NCI-H82 treated with DMSO at 0.1 percent for 48 hours (cell line): ENCODE measurements at regions not wholly inside any gene's neighbourhood (a gene's known extent, or its start where the extent isn't known, plus 50 kb on each side); places are given as distances from the start of the nearest gene placed in this dataset.

Experiments used
- DNase-seq: peaks from one replicate; lab custom pipeline; 2025; ENCODE audit not compliant: unreplicated experiment; lab: John Stamatoyannopoulos, UW

DNA sequence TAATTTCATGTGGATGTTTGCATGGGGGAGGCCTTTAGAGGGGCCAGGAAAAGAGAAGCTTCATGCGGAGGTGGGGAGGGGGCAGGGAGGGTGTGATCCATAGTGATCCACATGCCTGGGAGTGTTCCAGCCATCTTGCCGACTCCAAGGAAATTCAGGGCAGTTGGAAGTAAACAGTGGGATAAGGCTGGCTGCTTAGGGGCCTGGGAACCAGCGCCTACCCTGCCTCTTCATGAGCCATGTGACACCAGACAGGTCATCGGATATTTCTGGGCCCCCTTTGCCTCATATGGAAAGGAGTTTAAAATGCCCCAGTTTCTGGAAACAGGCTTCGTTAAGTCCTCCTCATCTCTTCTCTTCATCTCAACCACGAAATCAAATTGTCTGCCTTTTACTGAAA lies 983.2 kb downstream of the BCL11B start:
- DNase-seq: no peak

DNA sequence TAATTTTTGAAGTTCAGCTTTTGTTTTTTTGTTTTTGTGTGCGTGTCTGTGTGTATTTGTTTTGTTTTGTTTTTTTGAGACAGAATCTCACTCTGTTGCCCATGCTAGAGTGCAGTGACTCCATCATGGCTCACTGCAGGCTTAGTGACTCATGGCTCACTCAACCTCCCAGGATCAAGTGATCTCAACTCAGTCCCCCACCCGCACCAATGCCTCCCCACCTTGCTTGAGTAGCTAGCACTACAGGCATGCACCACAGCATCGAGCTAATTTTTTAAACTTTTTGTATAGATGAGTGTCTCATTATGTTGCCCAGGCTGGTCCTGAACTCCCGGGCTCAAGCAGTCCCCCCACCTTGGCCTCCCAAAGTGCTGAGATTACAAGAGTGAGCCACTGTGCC lies 981.4 kb downstream of the BCL11B start:
- no peak for DNase-seq

GRCh38 chr14:98292191-98292590 lies 979.8 kb downstream of the BCL11B start:
- no peak for DNase-seq

DNA sequence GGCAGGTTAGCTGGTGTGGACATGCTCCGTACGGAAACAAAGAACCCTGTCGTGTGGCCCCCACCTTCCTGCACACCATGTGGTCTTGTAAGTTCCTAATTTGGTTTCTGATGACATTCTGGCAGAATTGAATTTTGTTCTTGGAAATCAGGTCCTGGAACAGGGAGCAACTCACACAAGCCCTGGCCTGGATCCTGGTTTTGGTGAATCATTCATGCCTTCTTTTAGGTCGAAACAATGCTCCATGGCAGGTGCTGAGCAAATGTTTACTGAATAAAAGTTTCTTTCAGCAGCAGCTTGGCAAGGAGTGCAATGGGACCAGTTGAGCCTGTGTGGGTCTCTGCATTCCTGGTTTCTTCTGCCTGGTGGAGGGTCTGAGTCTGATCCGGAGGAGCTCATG lies 978.4 kb downstream of the BCL11B start:
- DNase-seq: no peak

GRCh38 chr14:98296895-98297294 lies 975.1 kb downstream of the BCL11B start:
- no peak for DNase-seq

DNA sequence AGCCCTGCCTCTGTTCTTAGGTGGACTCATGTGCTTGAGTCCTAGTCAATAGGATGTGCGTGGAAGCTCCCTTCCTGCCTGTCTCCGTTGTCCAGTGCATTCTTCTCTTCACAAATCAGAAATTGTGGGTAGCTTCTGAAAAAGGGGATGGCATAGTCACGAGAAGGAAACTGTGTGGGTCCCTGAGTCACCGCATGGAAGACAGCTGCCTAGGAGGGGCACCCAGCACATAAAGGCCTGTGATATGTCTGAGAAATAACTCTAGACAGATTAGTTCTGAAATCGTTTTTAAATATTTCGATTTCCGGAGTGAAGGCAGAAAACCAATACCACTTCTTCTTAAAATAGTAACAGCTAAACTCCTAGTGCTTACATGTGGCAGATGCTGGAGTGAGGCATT lies 974.4 kb downstream of the BCL11B start:
- no peak for DNase-seq

DNA sequence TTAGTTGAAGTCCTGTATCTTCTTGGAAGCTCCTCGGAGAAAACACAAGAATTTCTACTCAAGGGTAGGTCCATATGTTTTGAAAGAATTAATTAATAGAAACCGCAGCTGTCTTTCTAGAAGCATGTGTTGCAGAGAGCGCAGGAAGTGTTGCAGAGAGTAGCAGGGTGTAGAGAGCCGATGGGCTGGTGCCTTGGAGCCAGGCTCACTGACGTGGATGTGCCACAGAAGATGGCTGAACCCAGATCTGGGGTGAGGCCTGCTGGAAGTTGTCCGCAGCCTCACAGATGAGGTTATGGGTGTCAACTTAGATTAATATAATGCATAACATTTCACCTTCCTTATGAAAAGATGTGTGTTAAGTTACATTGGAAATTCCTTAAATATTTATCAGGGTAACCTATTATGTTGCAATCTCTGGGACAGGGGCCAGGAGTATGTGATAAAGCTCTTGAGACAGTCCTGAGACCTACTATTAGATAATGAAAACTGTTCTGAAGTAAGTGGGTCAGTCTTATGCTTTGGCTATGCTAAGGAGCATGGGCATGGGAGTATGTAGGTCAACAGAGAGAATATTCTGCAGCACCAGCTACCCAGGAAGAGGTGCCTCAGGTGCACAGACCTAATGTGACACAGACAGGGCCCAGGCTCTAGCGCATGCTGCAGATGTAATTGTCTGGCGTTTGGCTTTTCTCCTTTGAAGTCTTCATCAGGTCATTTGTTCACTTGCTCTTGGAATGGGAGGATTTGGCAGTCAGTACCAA lies 973.3 kb downstream of the BCL11B start:
- no peak for DNase-seq

DNA sequence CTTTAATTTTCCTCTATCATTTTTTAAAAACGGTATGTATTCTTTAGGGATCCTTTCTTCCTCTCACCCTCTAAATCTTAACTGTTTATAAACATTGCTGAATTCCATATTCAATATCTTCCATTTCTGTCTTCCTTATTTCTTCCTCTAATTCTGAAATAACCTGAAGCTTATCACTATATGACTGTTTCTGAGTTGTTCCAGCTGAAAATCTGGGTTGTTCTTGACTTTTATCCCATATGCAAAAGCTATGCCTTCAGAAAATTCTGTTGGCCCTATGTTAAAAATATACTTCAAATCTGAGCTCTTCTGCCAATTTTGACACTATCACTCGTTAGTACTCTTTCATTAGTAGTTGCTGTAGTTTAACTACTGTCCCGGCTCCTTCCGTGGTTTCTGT lies 970.3 kb downstream of the BCL11B start:
- no peak for DNase-seq

- DNase-seq: no peak
These were observed 967.4 kb downstream of the BCL11B start for GRCh38 chr14:98304574-98304973.

DNA sequence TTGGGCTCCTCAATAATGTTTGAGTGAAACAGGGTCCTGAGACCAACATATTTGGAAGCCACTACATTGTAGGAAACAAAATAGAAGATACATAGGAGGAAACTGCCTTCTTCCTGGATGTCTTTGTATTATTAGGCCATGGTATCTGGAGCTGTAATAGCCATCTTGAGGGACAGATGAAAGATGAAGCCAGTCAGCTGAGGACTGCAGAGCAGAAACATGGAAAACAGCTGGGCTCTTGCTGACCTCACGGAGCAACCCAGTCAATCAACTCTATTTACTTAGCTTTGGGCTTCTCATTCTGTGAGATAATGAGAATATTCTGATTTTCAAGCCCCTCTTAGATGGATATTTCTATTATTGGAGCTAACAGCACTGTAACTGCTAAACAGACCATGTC lies 962.4 kb downstream of the BCL11B start:
- no peak for DNase-seq

DNA sequence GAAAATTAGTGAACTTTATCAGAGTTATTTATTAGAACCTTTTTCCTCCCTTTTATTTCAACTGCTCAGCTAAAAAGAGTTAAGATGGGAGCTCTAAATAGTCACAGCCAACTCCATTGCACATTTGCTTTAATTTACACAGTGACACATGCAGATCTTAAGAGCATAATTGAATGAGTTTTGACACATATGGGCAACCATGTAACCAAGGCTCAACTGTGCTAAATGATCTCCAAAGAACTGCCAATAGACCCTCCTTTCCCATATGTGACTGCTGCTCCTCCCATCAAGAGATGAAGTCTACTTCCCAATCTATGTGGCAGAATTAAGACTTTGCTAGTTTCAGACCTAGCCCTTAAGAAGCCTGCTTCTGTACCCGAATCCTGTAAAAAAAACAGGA lies 960.0 kb downstream of the BCL11B start:
- DNase-seq: no peak

GRCh38 chr14:98321841-98322240 lies 950.2 kb downstream of the BCL11B start:
- no peak for DNase-seq

DNA sequence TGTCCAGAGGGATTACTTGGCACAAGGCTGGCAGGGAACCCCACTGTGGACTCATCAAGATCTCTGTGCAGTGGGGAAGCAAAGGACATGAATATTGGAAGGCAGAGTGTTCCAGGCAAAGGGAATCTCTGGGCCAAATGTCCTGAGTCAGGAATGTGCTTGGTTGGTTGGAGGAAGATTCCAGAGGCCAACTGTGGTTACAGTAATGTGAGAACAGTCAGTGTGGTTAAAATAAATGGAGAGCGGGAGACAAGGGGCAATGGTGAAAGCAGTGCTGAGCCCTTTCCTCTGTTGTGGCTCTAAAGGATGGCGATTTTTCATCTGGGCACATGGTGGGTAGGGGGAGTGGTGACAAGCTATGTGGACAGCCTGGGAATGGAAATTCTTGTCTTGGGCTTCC lies 948.2 kb downstream of the BCL11B start:
- no peak for DNase-seq

GRCh38 chr14:98325761-98326160 lies 946.2 kb downstream of the BCL11B start:
- no peak for DNase-seq

DNA sequence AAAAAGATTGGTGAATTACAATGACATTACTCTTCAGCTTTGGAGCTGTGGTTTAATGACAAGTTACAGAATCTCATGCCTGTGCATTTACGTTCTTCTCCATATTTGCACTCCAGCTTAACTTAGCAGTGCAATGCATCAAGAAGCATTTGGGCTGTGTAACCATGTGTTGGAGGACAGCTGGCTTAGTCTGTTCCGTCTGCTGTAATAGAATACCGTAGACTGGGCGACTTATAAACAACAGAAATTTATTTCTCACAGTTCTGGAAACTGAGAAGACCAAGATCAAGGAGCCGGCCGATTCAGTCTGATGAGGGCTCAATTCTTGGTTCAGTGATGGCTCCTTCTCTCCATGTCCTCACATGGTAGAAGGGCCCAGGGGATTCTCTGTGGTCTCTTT lies 943.5 kb downstream of the BCL11B start:
- no peak for DNase-seq

- no peak for DNase-seq
These were observed 937.8 kb downstream of the BCL11B start for GRCh38 chr14:98334186-98334585.

- DNase-seq: no peak
These were observed 930.8 kb downstream of the BCL11B start for GRCh38 chr14:98341211-98341610.

GRCh38 chr14:98345161-98345560 lies 926.8 kb downstream of the BCL11B start:
- DNase-seq: no peak

DNA sequence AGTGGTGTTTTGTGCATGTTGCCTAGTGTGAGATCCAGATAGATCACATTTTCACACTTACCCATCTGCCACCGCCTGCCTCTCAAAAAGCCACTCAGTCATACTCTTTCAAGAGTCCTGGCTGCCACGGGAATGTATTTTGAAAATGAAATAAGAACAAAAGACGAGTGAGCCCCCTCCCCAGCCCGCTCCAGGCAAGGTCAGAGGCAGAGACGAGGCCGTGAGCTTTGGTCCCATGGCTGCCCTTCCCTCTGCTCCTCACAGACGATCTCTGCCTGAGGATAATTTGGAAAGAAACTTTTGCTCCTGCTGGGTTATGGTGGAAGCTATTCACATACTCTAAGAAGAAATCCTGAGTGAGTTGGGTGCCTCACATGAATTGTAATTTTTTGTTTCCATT lies 924.3 kb downstream of the BCL11B start:
- DNase-seq: no peak

DNA sequence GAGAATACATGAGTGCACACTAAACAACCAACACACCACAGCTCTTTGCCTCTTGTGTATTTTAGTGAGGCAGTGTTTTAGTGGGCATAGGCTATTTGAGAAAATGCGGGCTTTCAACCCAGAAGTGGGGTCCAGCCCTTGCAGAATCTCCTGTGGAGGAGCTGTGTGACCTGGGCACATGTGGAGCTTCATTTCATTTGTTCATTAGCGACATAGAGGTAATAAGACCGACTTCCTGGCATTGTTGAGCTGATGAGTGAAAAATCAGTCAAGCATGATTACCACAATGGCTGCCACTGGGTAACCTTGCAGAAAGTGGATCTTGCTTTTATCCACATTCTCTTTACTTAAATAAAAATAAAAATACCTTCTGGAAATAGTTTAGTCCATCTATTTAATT lies 923.5 kb downstream of the BCL11B start:
- no peak for DNase-seq

DNA sequence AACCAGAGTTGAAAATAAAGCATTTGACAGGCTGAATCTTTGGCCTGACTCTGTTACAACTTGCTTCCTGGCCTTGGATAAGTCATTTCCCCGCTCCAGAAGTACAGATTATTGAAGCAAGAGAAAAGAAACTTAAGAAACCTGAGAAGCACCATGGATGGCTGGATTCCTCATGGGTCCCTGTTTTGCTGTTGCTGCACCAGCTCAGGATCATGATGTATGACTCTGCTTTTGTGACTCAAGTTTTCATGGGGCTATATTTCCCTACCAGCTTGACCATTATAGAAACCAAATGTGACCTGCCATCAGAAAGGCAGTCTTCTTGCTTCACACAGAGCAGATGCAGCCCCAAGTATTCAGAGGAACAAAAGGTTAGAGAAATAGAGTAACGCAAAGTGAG lies 921.8 kb downstream of the BCL11B start:
- DNase-seq: no peak

DNA sequence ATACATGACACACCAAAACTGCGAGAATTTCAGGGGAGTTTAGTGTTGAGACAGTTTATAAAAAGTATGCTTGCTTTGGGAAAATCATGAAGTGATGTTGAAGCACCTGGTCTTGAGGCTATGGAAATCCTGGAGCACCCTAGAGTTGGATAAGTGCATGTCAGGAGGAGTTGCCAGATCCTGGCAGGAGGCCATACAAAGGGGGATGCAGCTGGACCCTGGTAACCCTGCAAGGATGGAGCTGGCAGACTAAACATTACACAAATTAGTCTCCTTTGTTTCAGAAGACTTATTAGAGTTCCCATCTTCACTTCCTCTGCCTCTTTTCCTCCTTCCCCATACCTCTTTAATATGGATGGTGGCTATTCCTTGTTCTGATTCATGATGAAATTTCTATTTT lies 907.0 kb downstream of the BCL11B start:
- no peak for DNase-seq

GRCh38 chr14:98366429-98366828 lies 905.6 kb downstream of the BCL11B start:
- DNase-seq: no peak
